ENCODE measurements at regions not wholly inside any gene's neighbourhood (a gene's known extent, or its start where the extent isn't known, plus 50 kb on each side); places are given as distances from the start of the nearest gene placed in this dataset.

DNA sequence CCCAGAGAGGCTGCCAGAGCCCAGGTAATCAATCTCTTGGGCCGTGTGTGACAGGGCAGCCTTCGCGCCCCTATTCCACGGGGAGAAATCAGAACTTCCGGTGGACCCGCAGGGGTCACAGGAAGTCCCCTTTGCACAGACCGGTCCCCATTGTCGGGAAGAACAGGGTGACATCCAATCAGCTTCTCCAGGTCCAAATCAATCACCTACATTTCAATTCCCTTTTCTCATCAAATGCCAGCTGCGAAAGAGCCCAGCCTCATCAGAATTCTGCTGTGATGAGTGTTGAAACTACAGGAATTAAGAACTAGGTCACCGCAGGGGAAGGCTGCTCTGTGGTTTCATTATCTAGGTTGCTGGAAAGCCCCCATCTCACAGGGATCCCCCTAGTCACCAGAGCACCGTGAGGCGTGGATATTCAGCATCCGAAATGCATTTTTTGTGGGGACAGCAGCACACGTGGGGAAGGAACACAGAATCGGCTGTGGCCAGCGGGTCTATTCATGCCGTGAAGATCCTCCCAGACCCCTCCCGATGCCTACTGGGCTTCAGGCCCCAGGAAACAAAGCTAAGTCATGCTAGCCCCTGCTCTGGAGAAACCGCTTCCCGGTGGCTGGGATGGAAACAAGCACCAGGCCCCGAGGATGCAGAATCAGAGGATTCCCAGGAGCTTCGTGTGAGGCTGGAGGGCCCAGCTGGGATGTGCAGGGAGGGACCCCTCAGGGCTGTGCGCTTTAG is 193.7 kb upstream of the ID2 start:
- TF ChIP-seq FOXM1 (IDR thresholded peaks at IDR 0.05; ENCODE audit: borderline replicate concordance, low read depth) (no peak), EP300 (IDR thresholded peaks at IDR 0.05; ENCODE audit: borderline replicate concordance) (no peak), RAD21 (IDR thresholded peaks at IDR 0.05; ENCODE audit: low read depth) (no peak), ZBTB7A (IDR thresholded peaks at IDR 0.05; ENCODE audit: low read depth) (no peak), TAF1 (IDR thresholded peaks at IDR 0.05; ENCODE audit: low read depth) (no peak)
- TF ChIP-seq, protein P1, sequence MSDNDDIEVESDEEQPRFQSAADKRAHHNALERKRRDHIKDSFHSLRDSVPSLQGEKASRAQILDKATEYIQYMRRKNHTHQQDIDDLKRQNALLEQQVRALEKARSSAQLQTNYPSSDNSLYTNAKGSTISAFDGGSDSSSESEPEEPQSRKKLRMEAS (IDR thresholded peaks at IDR 0.05): no peak
